ENCODE measurements at regions not wholly inside any gene's neighbourhood (a gene's known extent, or its start where the extent isn't known, plus 50 kb on each side); places are given as distances from the start of the nearest gene placed in this dataset.
A peak's percentile ranks its signal among the peaks of the same experiment; 100 is the strongest.

GRCh38 chr13:74562381-74562780 lies 428.2 kb upstream of the KLF12 start:
- Histone ChIP-seq H3K27me3 (no peaks in the 10 kb centered on the region), H3K9me3 (ENCODE audit: low read depth) (no peaks in the 10 kb centered on the region), H3K4me2 (no peak overlapping the region), H3K79me2 (ENCODE audit: low read depth) (no peaks in the 10 kb centered on the region), H4K20me1 (ENCODE audit: low read depth) (no peaks in the 10 kb centered on the region), H3F3A (ENCODE audit: low read depth) (peaks cover 3% of the 10 kb centered on the region), H3K36me3 (no peaks in the 10 kb centered on the region), H2AFZ (replicated peaks) (no peak overlapping the region), H3K4me3 (no peak overlapping the region), H3K9ac (no peak overlapping the region), H3K4me1 (peaks cover 8% of the 10 kb centered on the region), H3K27ac (no peak overlapping the region)
- no peak for TF ChIP-seq EZH2phosphoT487 (IDR thresholded peaks at IDR 0.05)
- no peak for TF ChIP-seq CTCF (IDR thresholded peaks at IDR 0.05)
- no peak for TF ChIP-seq EZH2 (IDR thresholded peaks at IDR 0.05)
- H3K9me3 Mint-ChIP-seq: peaks cover 9% of the 10 kb centered on the region
- no peak for DNase-seq (ENCODE audit: low spot score)
- peaks cover 2% of the 10 kb centered on the region for H3K36me3 Mint-ChIP-seq
- no peaks in the 10 kb centered on the region for H3K27me3 Mint-ChIP-seq (ENCODE audit: insufficient read depth, low read depth)
- peaks cover 17% of the 10 kb centered on the region for H3K4me1 Mint-ChIP-seq
- H3K27ac Mint-ChIP-seq: no peak overlapping the region
- no peak overlapping the region for H3K4me3 Mint-ChIP-seq

- no peak for TF ChIP-seq EZH2phosphoT487 (IDR thresholded peaks at IDR 0.05)
- no peak for TF ChIP-seq CTCF (IDR thresholded peaks at IDR 0.05)
- no peak for TF ChIP-seq EZH2 (IDR thresholded peaks at IDR 0.05)
- no peaks in the 10 kb centered on the region for H3K79me2 ChIP-seq (ENCODE audit: low read depth)
- Mint-ChIP-seq H3K27ac (peak overlapping the region; percentile 72), H3K36me3 (peaks cover 2% of the 10 kb centered on the region), H3K9me3 (peaks cover 9% of the 10 kb centered on the region), H3K4me1 (peaks cover 20% of the 10 kb centered on the region), H3K4me3 (no peak overlapping the region), H3K27me3 (ENCODE audit: insufficient read depth, low read depth) (no peaks in the 10 kb centered on the region)
- peak; percentile 26 for DNase-seq (ENCODE audit: low spot score)
- H3K27ac ChIP-seq: peak overlapping the region; percentile 0
- H3K9ac ChIP-seq: no peak overlapping the region
- H4K20me1 ChIP-seq (ENCODE audit: low read depth): no peaks in the 10 kb centered on the region
- no peak overlapping the region for H3K4me3 ChIP-seq
- peaks cover 3% of the 10 kb centered on the region for H3F3A ChIP-seq (ENCODE audit: low read depth)
- H3K4me1 ChIP-seq: peaks cover 8% of the 10 kb centered on the region
- H2AFZ ChIP-seq (replicated peaks): no peak overlapping the region
- H3K36me3 ChIP-seq: no peaks in the 10 kb centered on the region
- no peak overlapping the region for H3K4me2 ChIP-seq
- H3K27me3 ChIP-seq: no peaks in the 10 kb centered on the region
- no peaks in the 10 kb centered on the region for H3K9me3 ChIP-seq (ENCODE audit: low read depth)
These were observed 427.0 kb upstream of the KLF12 start for GRCh38 chr13:74561155-74561554.

DNA sequence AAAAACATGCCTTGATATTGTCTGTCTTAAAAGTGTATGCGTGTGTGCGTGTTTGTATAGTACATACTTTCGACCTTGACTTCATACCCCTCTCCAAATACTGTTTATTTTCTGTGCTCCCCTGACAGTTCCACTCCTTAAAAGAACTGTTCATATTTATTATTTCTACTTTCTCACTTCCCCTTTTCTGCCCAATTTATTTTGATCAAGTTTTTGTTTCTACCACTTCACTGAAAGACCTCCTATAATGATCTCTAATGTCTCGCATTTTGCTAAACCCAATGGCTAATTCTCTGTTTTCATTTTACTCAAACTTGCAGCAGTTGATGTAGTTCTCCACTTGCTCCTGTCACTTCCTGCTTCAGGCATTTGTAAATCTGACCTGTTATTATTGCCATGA lies 426.1 kb upstream of the KLF12 start:
- Histone ChIP-seq H4K20me1 (ENCODE audit: low read depth) (no peaks in the 10 kb centered on the region), H3K9ac (no peak overlapping the region), H3K79me2 (ENCODE audit: low read depth) (no peaks in the 10 kb centered on the region), H3K27ac (no peak overlapping the region), H3K9me3 (ENCODE audit: low read depth) (no peaks in the 10 kb centered on the region), H3K4me3 (no peak overlapping the region), H3K27me3 (no peaks in the 10 kb centered on the region), H3K36me3 (no peaks in the 10 kb centered on the region), H3F3A (ENCODE audit: low read depth) (peaks cover 3% of the 10 kb centered on the region), H2AFZ (replicated peaks) (no peak overlapping the region), H3K4me1 (peaks cover 8% of the 10 kb centered on the region), H3K4me2 (no peak overlapping the region)
- DNase-seq (ENCODE audit: low spot score): no peak
- H3K27ac Mint-ChIP-seq: no peak overlapping the region
- H3K27me3 Mint-ChIP-seq (ENCODE audit: insufficient read depth, low read depth): no peaks in the 10 kb centered on the region
- H3K9me3 Mint-ChIP-seq: peaks cover 6% of the 10 kb centered on the region
- H3K36me3 Mint-ChIP-seq: peaks cover 2% of the 10 kb centered on the region
- no peak for TF ChIP-seq CTCF (IDR thresholded peaks at IDR 0.05)
- no peak for TF ChIP-seq EZH2 (IDR thresholded peaks at IDR 0.05)
- no peak for TF ChIP-seq EZH2phosphoT487 (IDR thresholded peaks at IDR 0.05)
- peaks cover 26% of the 10 kb centered on the region for H3K4me1 Mint-ChIP-seq
- no peak overlapping the region for H3K4me3 Mint-ChIP-seq

Measured in neural progenitor cell (in vitro differentiated cells).